Cerebellar nuclear complex (tissue), 1 donor: ENCODE measurements at regions not wholly inside any gene's neighbourhood (a gene's known extent, or its start where the extent isn't known, plus 50 kb on each side); places are given as distances from the start of the nearest gene placed in this dataset.

ENCODE experiments used
- DNase-seq, 2 experiments: peaks; one replicate each; lab custom pipeline; 2025; lab: John Stamatoyannopoulos, UW

DNA sequence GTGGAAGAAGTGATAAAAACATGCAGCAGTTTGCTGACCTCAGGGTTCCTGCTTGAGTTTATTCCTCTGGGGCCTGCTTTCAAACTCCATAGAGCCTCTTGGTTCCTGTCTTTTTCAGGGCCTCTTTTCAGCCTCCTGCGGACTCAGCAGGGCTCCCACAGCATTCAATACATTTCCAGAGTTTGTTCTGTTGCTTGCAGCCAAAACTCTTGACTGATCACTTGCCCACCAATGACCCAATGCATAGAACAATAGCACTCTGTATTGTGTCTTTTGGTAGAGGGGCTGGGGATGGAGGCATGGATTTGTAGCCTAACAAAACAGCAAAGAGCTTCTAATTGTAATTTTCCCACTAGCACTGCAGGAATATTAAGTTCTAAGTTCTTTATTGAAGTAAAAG lies 50.8 kb upstream of the CREB5 start:
- no peak for DNase-seq

GRCh38 chr7:28362182-28362581 lies 50.1 kb upstream of the CREB5 start:
- no peak for DNase-seq
